ENCODE measurements at regions not wholly inside any gene's neighbourhood (a gene's known extent, or its start where the extent isn't known, plus 50 kb on each side); places are given as distances from the start of the nearest gene placed in this dataset.

DNA sequence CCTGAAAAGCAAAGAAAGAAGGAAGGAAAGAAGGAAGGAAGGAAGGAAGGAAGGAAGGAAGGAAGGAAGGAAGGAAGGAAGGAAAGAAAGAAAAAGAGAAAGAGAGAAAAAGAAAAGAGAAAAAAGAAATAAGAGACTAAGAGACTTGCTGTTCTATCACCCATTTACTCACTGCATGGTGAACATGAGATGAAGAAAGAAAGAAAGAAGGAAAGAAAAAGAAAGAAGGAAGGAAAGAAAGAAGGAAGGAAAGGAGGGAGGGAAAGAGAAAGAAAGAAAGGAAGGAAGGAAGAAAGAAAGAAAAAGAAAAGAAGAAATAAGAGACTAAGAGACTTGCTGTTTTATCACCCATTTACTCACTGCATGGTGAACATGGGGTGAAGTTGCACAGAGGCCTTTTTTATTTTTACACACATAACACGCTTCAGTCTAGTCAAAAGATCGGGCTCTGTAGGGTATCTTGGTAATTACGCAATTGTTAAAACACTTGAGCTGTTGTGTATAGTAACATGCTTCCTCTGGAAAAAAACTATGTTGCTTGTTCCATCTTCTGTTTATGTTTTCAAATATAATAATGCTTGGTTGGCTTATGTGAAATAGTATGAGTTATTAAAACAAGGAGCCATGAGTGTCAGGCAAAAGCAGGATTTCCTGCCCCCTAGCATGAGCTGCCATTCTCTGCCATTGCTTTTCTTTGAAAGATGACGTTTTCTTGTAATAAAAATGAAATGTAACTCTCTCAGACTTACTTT, 119.3 kb upstream of the ZNF608 start:
- ATAC-seq (no peak), DNase-seq (no peak)
- Histone ChIP-seq H3K27me3 (ENCODE audit: control insufficient read depth in 2 of 2, insufficient read depth in 2 of 2, low read length in 2 of 2) (no peaks in the 10 kb centered on the region), H3K27ac (ENCODE audit: low read depth, low read length) (no peak overlapping the region), H3K4me1 (ENCODE audit: control insufficient read depth in 2 of 2, insufficient read depth in 2 of 2, low read length in 2 of 2) (no peaks in the 10 kb centered on the region), H3K36me3 (ENCODE audit: control insufficient read depth in 2 of 3, insufficient read depth in 3 of 3, low read length in 3 of 3) (no peaks in the 10 kb centered on the region), H3K4me3 (ENCODE audit: low read length) (no peak overlapping the region), H3K9me3 (ENCODE audit: control insufficient read depth in 2 of 3, low read length in 3 of 3) (no peaks in the 10 kb centered on the region)
- peaks cover 0 to 26% (median 7%) of the 10 kb centered on the region in 7 donors for H3K4me1 Mint-ChIP-seq
- CTCF ChIA-PET: no interaction called here
- no peaks in the 10 kb centered on the region for H3K36me3 Mint-ChIP-seq
- peak overlapping the region in 2 of 10 donors; percentile 3 to 5 for H3K4me3 Mint-ChIP-seq
- H3K27ac Mint-ChIP-seq: no peak overlapping the region
- peaks cover 0 to 6% (median 0%) of the 10 kb centered on the region in 5 donors for H3K27me3 Mint-ChIP-seq
- H3K9me3 Mint-ChIP-seq: peaks cover 0 to 25% (median 7%) of the 10 kb centered on the region in 11 donors
- intact Hi-C loops (cut with micrococcal nuclease): no loop called here
- POLR2A ChIA-PET: no interaction called here

DNA sequence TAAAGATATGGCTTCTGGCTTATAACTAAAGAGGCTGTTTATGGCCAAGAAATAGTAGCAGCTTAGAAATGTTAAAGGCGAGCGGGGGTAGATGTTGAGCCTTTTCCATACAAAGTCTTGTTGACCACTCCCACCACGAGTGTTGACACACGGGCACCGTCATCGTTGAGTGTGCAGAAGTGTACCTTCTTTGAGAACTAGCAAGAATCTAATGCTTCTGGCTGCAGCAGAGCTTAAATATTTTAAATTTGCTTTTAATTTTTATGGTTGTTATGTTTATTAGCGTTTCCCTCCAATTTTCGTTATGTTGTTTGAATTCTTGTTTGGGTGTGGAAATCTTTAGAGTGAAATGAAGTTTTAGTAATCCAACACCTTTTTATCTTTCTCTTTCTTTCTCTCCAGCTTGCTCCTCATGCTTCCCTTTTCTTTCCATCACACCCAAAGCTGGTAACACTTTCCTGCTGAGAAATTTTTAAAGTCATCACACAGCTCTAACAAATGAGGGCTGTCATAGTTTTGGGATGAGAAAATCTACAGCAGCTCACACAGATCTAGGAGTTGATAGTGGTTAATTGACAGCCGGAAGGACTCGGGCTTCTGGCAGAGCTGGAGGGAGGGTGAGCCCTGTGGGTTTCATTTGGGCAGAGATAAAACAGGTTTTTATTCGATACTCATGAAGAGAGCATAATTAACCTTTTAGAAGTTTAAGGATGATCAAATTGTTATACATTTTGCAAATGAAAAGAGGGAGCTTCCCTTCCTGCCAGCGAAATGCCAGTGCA, 120.1 kb upstream of the ZNF608 start:
- Mint-ChIP-seq H3K4me1 (peaks cover 0 to 26% (median 7%) of the 10 kb centered on the region in 7 donors), H3K9me3 (peaks cover 0 to 21% (median 7%) of the 10 kb centered on the region in 11 donors), H3K4me3 (peak overlapping the region in 3 of 10 donors; percentile 3 to 50 (median 30)), H3K27me3 (peaks cover 0 to 3% (median 0%) of the 10 kb centered on the region in 5 donors), H3K36me3 (no peaks in the 10 kb centered on the region), H3K27ac (no peak overlapping the region)
- no peaks in the 10 kb centered on the region for H3K27me3 ChIP-seq (ENCODE audit: control insufficient read depth in 2 of 2, insufficient read depth in 2 of 2, low read length in 2 of 2)
- no peak overlapping the region for H3K4me3 ChIP-seq (ENCODE audit: low read length)
- no peaks in the 10 kb centered on the region for H3K9me3 ChIP-seq (ENCODE audit: control insufficient read depth in 2 of 3, low read length in 3 of 3)
- ChIA-PET POLR2A (no interaction called here), CTCF (no interaction called here)
- ATAC-seq (no peak), DNase-seq (no peak)
- H3K27ac ChIP-seq (ENCODE audit: low read depth, low read length): no peak overlapping the region
- no peaks in the 10 kb centered on the region for H3K4me1 ChIP-seq (ENCODE audit: control insufficient read depth in 2 of 2, insufficient read depth in 2 of 2, low read length in 2 of 2)
- no peaks in the 10 kb centered on the region for H3K36me3 ChIP-seq (ENCODE audit: control insufficient read depth in 2 of 3, insufficient read depth in 3 of 3, low read length in 3 of 3)
- intact Hi-C loops (cut with micrococcal nuclease): no loop called here

DNA sequence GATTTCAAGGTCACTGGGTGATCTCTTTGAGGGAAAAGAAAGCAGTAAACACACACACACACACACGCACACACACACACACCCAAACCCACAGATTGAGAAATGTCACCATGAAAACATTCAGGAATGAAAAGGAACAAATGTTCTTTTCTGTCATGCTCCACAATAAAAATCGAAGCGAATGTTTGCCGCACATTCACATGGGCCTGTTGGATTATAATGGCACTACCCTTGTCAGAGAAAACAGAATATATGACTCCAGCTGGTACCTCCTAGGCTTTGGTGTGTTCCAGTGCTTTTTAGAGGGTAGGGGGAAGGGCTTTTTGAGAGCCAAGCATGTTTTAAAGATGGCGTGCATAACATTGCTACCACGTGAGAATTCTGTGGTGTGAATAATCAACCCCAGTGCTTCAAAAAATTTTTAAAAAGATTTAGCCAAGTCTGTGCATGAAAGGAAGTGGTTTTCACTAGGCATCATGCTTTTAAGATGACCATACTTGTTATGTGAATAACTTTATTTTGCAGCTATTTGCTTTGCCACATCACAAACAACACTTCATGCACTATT, 120.8 kb upstream of the ZNF608 start:
- peaks cover 0 to 18% (median 5%) of the 10 kb centered on the region in 11 donors for H3K9me3 Mint-ChIP-seq
- DNase-seq (no peak), ATAC-seq (peak; percentile 46)
- H3K27ac Mint-ChIP-seq: no peak overlapping the region
- H3K27me3 Mint-ChIP-seq: no peaks in the 10 kb centered on the region
- H3K27me3 ChIP-seq (ENCODE audit: control insufficient read depth in 2 of 2, insufficient read depth in 2 of 2, low read length in 2 of 2): no peaks in the 10 kb centered on the region
- H3K9me3 ChIP-seq (ENCODE audit: control insufficient read depth in 2 of 3, low read length in 3 of 3): no peaks in the 10 kb centered on the region
- H3K4me1 Mint-ChIP-seq: peaks cover 0 to 26% (median 7%) of the 10 kb centered on the region in 7 donors
- CTCF ChIA-PET: no interaction called here
- H3K27ac ChIP-seq (ENCODE audit: low read depth, low read length): no peak overlapping the region
- H3K4me3 Mint-ChIP-seq: peak overlapping the region in 1 of 10 donors; percentile 3
- POLR2A ChIA-PET: no interaction called here
- H3K36me3 Mint-ChIP-seq: no peaks in the 10 kb centered on the region
- no peaks in the 10 kb centered on the region for H3K36me3 ChIP-seq (ENCODE audit: control insufficient read depth in 2 of 3, insufficient read depth in 3 of 3, low read length in 3 of 3)
- intact Hi-C loops (cut with micrococcal nuclease): no loop called here
- no peaks in the 10 kb centered on the region for H3K4me1 ChIP-seq (ENCODE audit: control insufficient read depth in 2 of 2, insufficient read depth in 2 of 2, low read length in 2 of 2)
- H3K4me3 ChIP-seq (ENCODE audit: low read length): no peak overlapping the region

DNA sequence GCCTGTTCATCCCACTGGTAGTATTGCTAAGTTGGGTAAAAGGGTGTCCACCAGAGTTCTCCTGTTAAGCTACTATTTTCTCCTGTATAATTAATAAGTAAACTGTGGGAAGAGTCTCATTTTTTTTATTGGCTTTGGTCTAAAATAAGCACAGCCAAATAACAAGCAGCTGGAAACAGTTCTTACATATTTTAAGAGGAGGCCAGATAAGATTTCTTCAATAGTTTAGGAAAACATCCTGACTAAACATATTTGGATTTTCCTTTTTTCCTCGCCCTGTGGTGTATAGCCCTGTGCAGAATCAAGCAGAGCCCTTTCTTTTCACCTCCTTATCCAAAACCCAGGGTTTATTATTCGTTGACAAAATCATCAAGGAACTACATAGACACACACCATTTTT, 122.2 kb upstream of the ZNF608 start:
- H3K36me3 ChIP-seq (ENCODE audit: control insufficient read depth in 2 of 3, insufficient read depth in 3 of 3, low read length in 3 of 3): no peaks in the 10 kb centered on the region
- no peak overlapping the region for H3K27ac ChIP-seq (ENCODE audit: low read depth, low read length)
- H3K4me1 ChIP-seq (ENCODE audit: control insufficient read depth in 2 of 2, insufficient read depth in 2 of 2, low read length in 2 of 2): no peaks in the 10 kb centered on the region
- no peak for DNase-seq
- no peaks in the 10 kb centered on the region for H3K27me3 ChIP-seq (ENCODE audit: control insufficient read depth in 2 of 2, insufficient read depth in 2 of 2, low read length in 2 of 2)
- no peaks in the 10 kb centered on the region for H3K9me3 ChIP-seq (ENCODE audit: control insufficient read depth in 2 of 3, low read length in 3 of 3)
- Mint-ChIP-seq H3K4me1 (peaks cover 0 to 26% (median 7%) of the 10 kb centered on the region in 7 donors), H3K4me3 (no peak overlapping the region), H3K27me3 (no peaks in the 10 kb centered on the region), H3K36me3 (no peaks in the 10 kb centered on the region), H3K9me3 (peaks cover 0 to 18% (median 3%) of the 10 kb centered on the region in 11 donors), H3K27ac (no peak overlapping the region)
- POLR2A ChIA-PET: no interaction called here
- CTCF ChIA-PET: no interaction called here
- intact Hi-C loops (cut with micrococcal nuclease): no loop called here
- H3K4me3 ChIP-seq (ENCODE audit: low read length): no peak overlapping the region
- ATAC-seq: no peak

DNA sequence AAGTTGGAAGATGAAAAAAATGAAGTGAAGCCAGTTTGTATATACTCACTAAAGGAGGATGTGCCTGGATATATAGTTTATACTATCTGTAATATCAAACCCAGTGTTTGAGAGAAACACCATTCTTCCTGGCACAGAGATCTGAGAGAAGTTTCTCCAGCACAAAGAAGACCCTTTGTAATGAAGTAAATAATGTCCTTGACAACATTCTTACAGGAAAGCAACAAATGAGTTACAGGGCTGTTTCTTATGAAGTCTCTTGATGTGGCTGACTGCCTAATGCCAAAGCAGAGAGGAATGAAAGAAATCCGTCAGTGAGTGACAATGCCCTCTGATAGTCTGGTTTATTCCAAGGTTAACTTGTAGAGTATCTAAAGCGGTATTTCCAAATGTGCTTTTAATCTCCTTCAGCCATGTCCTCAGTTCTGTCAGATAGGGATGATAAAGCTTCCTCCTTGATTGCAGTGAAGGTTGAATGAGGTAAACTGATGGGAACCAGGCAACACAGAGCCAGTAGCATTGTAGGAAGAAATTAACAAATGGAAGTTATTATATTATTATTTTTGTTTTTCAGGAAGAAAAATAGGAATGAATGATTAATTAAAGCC, 123.1 kb upstream of the ZNF608 start:
- Histone ChIP-seq H3K4me3 (ENCODE audit: low read length) (no peak overlapping the region), H3K4me1 (ENCODE audit: control insufficient read depth in 2 of 2, insufficient read depth in 2 of 2, low read length in 2 of 2) (no peaks in the 10 kb centered on the region), H3K27me3 (ENCODE audit: control insufficient read depth in 2 of 2, insufficient read depth in 2 of 2, low read length in 2 of 2) (no peaks in the 10 kb centered on the region), H3K36me3 (ENCODE audit: control insufficient read depth in 2 of 3, insufficient read depth in 3 of 3, low read length in 3 of 3) (no peaks in the 10 kb centered on the region), H3K9me3 (ENCODE audit: control insufficient read depth in 2 of 3, low read length in 3 of 3) (no peaks in the 10 kb centered on the region), H3K27ac (ENCODE audit: low read depth, low read length) (no peak overlapping the region)
- H3K27me3 Mint-ChIP-seq: no peaks in the 10 kb centered on the region
- ChIA-PET CTCF (no interaction called here), POLR2A (no interaction called here)
- no peak for DNase-seq
- no peak overlapping the region for H3K4me3 Mint-ChIP-seq
- intact Hi-C loops (cut with micrococcal nuclease): no loop called here
- no peak for ATAC-seq
- H3K27ac Mint-ChIP-seq: no peak overlapping the region
- H3K4me1 Mint-ChIP-seq: peaks cover 0 to 26% (median 7%) of the 10 kb centered on the region in 7 donors
- peaks cover 0 to 15% (median 3%) of the 10 kb centered on the region in 11 donors for H3K9me3 Mint-ChIP-seq
- no peaks in the 10 kb centered on the region for H3K36me3 Mint-ChIP-seq

DNA sequence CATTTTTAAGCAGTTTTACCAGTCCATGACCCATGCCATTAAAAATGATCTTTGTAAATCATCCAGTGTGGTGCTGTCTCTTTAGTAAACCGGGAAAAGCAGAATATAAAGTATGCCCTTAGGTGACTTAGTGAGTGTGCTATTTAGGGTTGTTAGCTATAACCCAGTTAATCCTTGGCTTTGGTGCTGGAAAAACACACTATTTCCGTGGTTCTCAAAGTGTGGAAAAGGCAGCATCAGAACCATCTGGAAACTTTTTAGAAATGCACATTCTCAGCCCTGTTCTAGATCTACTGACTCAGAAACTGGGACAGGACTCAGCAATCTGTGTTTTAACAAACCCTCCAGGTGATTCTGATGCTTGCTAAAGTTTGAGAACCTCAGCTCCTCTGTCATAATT, 123.6 kb upstream of the ZNF608 start:
- H3K27ac ChIP-seq (ENCODE audit: low read depth, low read length): no peak overlapping the region
- ATAC-seq: no peak
- no peak overlapping the region for H3K4me3 ChIP-seq (ENCODE audit: low read length)
- H3K27me3 Mint-ChIP-seq: no peaks in the 10 kb centered on the region
- no peak overlapping the region for H3K4me3 Mint-ChIP-seq
- no peaks in the 10 kb centered on the region for H3K4me1 ChIP-seq (ENCODE audit: control insufficient read depth in 2 of 2, insufficient read depth in 2 of 2, low read length in 2 of 2)
- H3K36me3 Mint-ChIP-seq: no peaks in the 10 kb centered on the region
- H3K9me3 ChIP-seq (ENCODE audit: control insufficient read depth in 2 of 3, low read length in 3 of 3): no peaks in the 10 kb centered on the region
- no peaks in the 10 kb centered on the region for H3K27me3 ChIP-seq (ENCODE audit: control insufficient read depth in 2 of 2, insufficient read depth in 2 of 2, low read length in 2 of 2)
- CTCF ChIA-PET: no interaction called here
- POLR2A ChIA-PET: no interaction called here
- no peaks in the 10 kb centered on the region for H3K36me3 ChIP-seq (ENCODE audit: control insufficient read depth in 2 of 3, insufficient read depth in 3 of 3, low read length in 3 of 3)
- DNase-seq: no peak
- intact Hi-C loops (cut with micrococcal nuclease): no loop called here
- no peak overlapping the region for H3K27ac Mint-ChIP-seq
- H3K9me3 Mint-ChIP-seq: peaks cover 0 to 14% (median 3%) of the 10 kb centered on the region in 11 donors
- peaks cover 0 to 26% (median 6%) of the 10 kb centered on the region in 7 donors for H3K4me1 Mint-ChIP-seq

All from naive thymus-derived CD4-positive, alpha-beta T cell (primary cell).